ENCODE measurements at regions not wholly inside any gene's neighbourhood (a gene's known extent, or its start where the extent isn't known, plus 50 kb on each side); places are given as distances from the start of the nearest gene placed in this dataset.

- peaks cover 4 to 33% of the 10 kb centered on the region in 2 donors for H3K27me3 Mint-ChIP-seq
- H3K9me3 Mint-ChIP-seq, result peaks cover 0 to 2% (median 0%) of the 10 kb centered on the region in 5 donors
- ChIA-PET POLR2A (no interaction called here), CTCF (no interaction called here)
- no peaks in the 10 kb centered on the region for H3K4me1 Mint-ChIP-seq
- Histone ChIP-seq H3K27ac (ENCODE audit: low read depth, low read length) (no peak overlapping the region), H3K9me3 (ENCODE audit: low read length) (no peaks in the 10 kb centered on the region), H3K36me3 (ENCODE audit: insufficient read depth, low read length) (no peaks in the 10 kb centered on the region), H3K27me3 (ENCODE audit: insufficient read depth, low read length, poor library complexity, severe bottlenecking) (no peaks in the 10 kb centered on the region), H3K4me1 (ENCODE audit: insufficient read depth, low read length) (no peaks in the 10 kb centered on the region), H3K4me3 (ENCODE audit: low read length) (no peak overlapping the region)
- H3K4me3 Mint-ChIP-seq, result no peak overlapping the region
- H3K27ac Mint-ChIP-seq, result no peak overlapping the region
- no peak for DNase-seq
- H3K36me3 Mint-ChIP-seq, result no peaks in the 10 kb centered on the region
Measured at GRCh38 chr1:14495381-14495780, 103.1 kb upstream of the KAZN start.

- POLR2A ChIA-PET, result no interaction called here
- no peak overlapping the region for H3K27ac Mint-ChIP-seq
- Histone ChIP-seq H3K4me3 (ENCODE audit: low read length) (no peak overlapping the region), H3K4me1 (ENCODE audit: insufficient read depth, low read length) (no peaks in the 10 kb centered on the region), H3K27me3 (ENCODE audit: insufficient read depth, low read length, poor library complexity, severe bottlenecking) (no peaks in the 10 kb centered on the region), H3K27ac (ENCODE audit: low read depth, low read length) (no peak overlapping the region), H3K36me3 (ENCODE audit: insufficient read depth, low read length) (no peaks in the 10 kb centered on the region), H3K9me3 (ENCODE audit: low read length) (no peaks in the 10 kb centered on the region)
- no peak for DNase-seq
- peaks cover 0 to 2% (median 0%) of the 10 kb centered on the region in 5 donors for H3K9me3 Mint-ChIP-seq
- H3K4me1 Mint-ChIP-seq, result no peaks in the 10 kb centered on the region
- CTCF ChIA-PET, result no interaction called here
- no peaks in the 10 kb centered on the region for H3K36me3 Mint-ChIP-seq
- H3K4me3 Mint-ChIP-seq, result no peak overlapping the region
- peaks cover 4 to 35% of the 10 kb centered on the region in 2 donors for H3K27me3 Mint-ChIP-seq
Measured at GRCh38 chr1:14495996-14496395, 102.5 kb upstream of the KAZN start.

- Histone ChIP-seq H3K4me3 (ENCODE audit: low read length) (no peak overlapping the region), H3K36me3 (ENCODE audit: insufficient read depth, low read length) (no peaks in the 10 kb centered on the region), H3K27me3 (ENCODE audit: insufficient read depth, low read length, poor library complexity, severe bottlenecking) (no peaks in the 10 kb centered on the region), H3K4me1 (ENCODE audit: insufficient read depth, low read length) (no peaks in the 10 kb centered on the region), H3K27ac (ENCODE audit: low read depth, low read length) (no peak overlapping the region), H3K9me3 (ENCODE audit: low read length) (no peaks in the 10 kb centered on the region)
- Mint-ChIP-seq H3K4me1 (no peaks in the 10 kb centered on the region), H3K27ac (no peak overlapping the region), H3K9me3 (peaks cover 0 to 2% (median 0%) of the 10 kb centered on the region in 5 donors), H3K36me3 (no peaks in the 10 kb centered on the region), H3K4me3 (no peak overlapping the region), H3K27me3 (peaks cover 4 to 33% of the 10 kb centered on the region in 2 donors)
- no peak for DNase-seq
- ChIA-PET POLR2A (no interaction called here), CTCF (no interaction called here)
Measured at GRCh38 chr1:14498839-14499238, 99.6 kb upstream of the KAZN start.

- Mint-ChIP-seq H3K27ac (no peak overlapping the region), H3K9me3 (peaks cover 0 to 2% (median 0%) of the 10 kb centered on the region in 5 donors), H3K27me3 (peaks cover 4 to 29% of the 10 kb centered on the region in 2 donors), H3K36me3 (no peaks in the 10 kb centered on the region), H3K4me1 (no peaks in the 10 kb centered on the region), H3K4me3 (no peak overlapping the region)
- POLR2A ChIA-PET, result no interaction called here
- no peaks in the 10 kb centered on the region for H3K9me3 ChIP-seq (ENCODE audit: low read length)
- H3K27me3 ChIP-seq (ENCODE audit: insufficient read depth, low read length, poor library complexity, severe bottlenecking), result no peaks in the 10 kb centered on the region
- no peak overlapping the region for H3K27ac ChIP-seq (ENCODE audit: low read depth, low read length)
- no peaks in the 10 kb centered on the region for H3K4me1 ChIP-seq (ENCODE audit: insufficient read depth, low read length)
- CTCF ChIA-PET, result no interaction called here
- no peak for DNase-seq
- H3K36me3 ChIP-seq (ENCODE audit: insufficient read depth, low read length), result no peaks in the 10 kb centered on the region
- no peak overlapping the region for H3K4me3 ChIP-seq (ENCODE audit: low read length)
Measured at GRCh38 chr1:14499312-14500040, 99.0 kb upstream of the KAZN start.

- H3K27me3 Mint-ChIP-seq, result peaks cover 4 to 25% of the 10 kb centered on the region in 2 donors
- no peak overlapping the region for H3K4me3 ChIP-seq (ENCODE audit: low read length)
- ChIA-PET CTCF (no interaction called here), POLR2A (no interaction called here)
- H3K9me3 ChIP-seq (ENCODE audit: low read length), result no peaks in the 10 kb centered on the region
- no peaks in the 10 kb centered on the region for H3K9me3 Mint-ChIP-seq
- H3K36me3 Mint-ChIP-seq, result no peaks in the 10 kb centered on the region
- H3K36me3 ChIP-seq (ENCODE audit: insufficient read depth, low read length), result no peaks in the 10 kb centered on the region
- no peaks in the 10 kb centered on the region for H3K4me1 ChIP-seq (ENCODE audit: insufficient read depth, low read length)
- no peak overlapping the region for H3K27ac ChIP-seq (ENCODE audit: low read depth, low read length)
- H3K27me3 ChIP-seq (ENCODE audit: insufficient read depth, low read length, poor library complexity, severe bottlenecking), result no peaks in the 10 kb centered on the region
- no peak for DNase-seq
- no peak overlapping the region for H3K4me3 Mint-ChIP-seq
- no peaks in the 10 kb centered on the region for H3K4me1 Mint-ChIP-seq
- no peak overlapping the region for H3K27ac Mint-ChIP-seq
Measured at GRCh38 chr1:14500041-14500440, 98.4 kb upstream of the KAZN start.

- POLR2A ChIA-PET, result no interaction called here
- Mint-ChIP-seq H3K36me3 (no peaks in the 10 kb centered on the region), H3K9me3 (no peaks in the 10 kb centered on the region), H3K4me1 (no peaks in the 10 kb centered on the region), H3K27ac (no peak overlapping the region), H3K4me3 (no peak overlapping the region), H3K27me3 (peaks cover 1 to 20% of the 10 kb centered on the region in 2 donors)
- Histone ChIP-seq H3K27ac (ENCODE audit: low read depth, low read length) (no peak overlapping the region), H3K4me1 (ENCODE audit: insufficient read depth, low read length) (no peaks in the 10 kb centered on the region), H3K27me3 (ENCODE audit: insufficient read depth, low read length, poor library complexity, severe bottlenecking) (no peaks in the 10 kb centered on the region), H3K4me3 (ENCODE audit: low read length) (no peak overlapping the region), H3K36me3 (ENCODE audit: insufficient read depth, low read length) (no peaks in the 10 kb centered on the region), H3K9me3 (ENCODE audit: low read length) (no peaks in the 10 kb centered on the region)
- DNase-seq, result no peak
- CTCF ChIA-PET, result no interaction called here
Measured at GRCh38 chr1:14500912-14501311, 97.6 kb upstream of the KAZN start.

- Mint-ChIP-seq H3K4me1 (no peaks in the 10 kb centered on the region), H3K36me3 (no peaks in the 10 kb centered on the region), H3K27ac (no peak overlapping the region), H3K27me3 (peaks cover 0 to 5% of the 10 kb centered on the region in 2 donors), H3K9me3 (no peaks in the 10 kb centered on the region), H3K4me3 (no peak overlapping the region)
- no peak overlapping the region for H3K27ac ChIP-seq (ENCODE audit: low read depth, low read length)
- no peak overlapping the region for H3K4me3 ChIP-seq (ENCODE audit: low read length)
- no peaks in the 10 kb centered on the region for H3K27me3 ChIP-seq (ENCODE audit: insufficient read depth, low read length, poor library complexity, severe bottlenecking)
- DNase-seq, result no peak
- no peaks in the 10 kb centered on the region for H3K9me3 ChIP-seq (ENCODE audit: low read length)
- POLR2A ChIA-PET, result no interaction called here
- no peaks in the 10 kb centered on the region for H3K36me3 ChIP-seq (ENCODE audit: insufficient read depth, low read length)
- H3K4me1 ChIP-seq (ENCODE audit: insufficient read depth, low read length), result no peaks in the 10 kb centered on the region
- CTCF ChIA-PET, result no interaction called here
Measured at GRCh38 chr1:14504517-14504916, 94.0 kb upstream of the KAZN start.

- DNase-seq, result no peak
- no peaks in the 10 kb centered on the region for H3K9me3 ChIP-seq (ENCODE audit: low read length)
- no peaks in the 10 kb centered on the region for H3K4me1 ChIP-seq (ENCODE audit: insufficient read depth, low read length)
- POLR2A ChIA-PET, result no interaction called here
- no peaks in the 10 kb centered on the region for H3K36me3 ChIP-seq (ENCODE audit: insufficient read depth, low read length)
- Mint-ChIP-seq H3K4me3 (no peak overlapping the region), H3K27ac (no peak overlapping the region), H3K27me3 (no peaks in the 10 kb centered on the region), H3K36me3 (no peaks in the 10 kb centered on the region), H3K4me1 (no peaks in the 10 kb centered on the region), H3K9me3 (no peaks in the 10 kb centered on the region)
- H3K27ac ChIP-seq (ENCODE audit: low read depth, low read length), result no peak overlapping the region
- H3K4me3 ChIP-seq (ENCODE audit: low read length), result no peak overlapping the region
- CTCF ChIA-PET, result no interaction called here
- no peaks in the 10 kb centered on the region for H3K27me3 ChIP-seq (ENCODE audit: insufficient read depth, low read length, poor library complexity, severe bottlenecking)
Measured at GRCh38 chr1:14506471-14507255, 91.8 kb upstream of the KAZN start.
